ENCODE measurements at regions not wholly inside any gene's neighbourhood (a gene's known extent, or its start where the extent isn't known, plus 50 kb on each side); places are given as distances from the start of the nearest gene placed in this dataset.
A peak's percentile ranks its signal among the peaks of the same experiment; 100 is the strongest.

- H3K9me3 ChIP-seq (ENCODE audit: control insufficient read depth in 1 of 2, insufficient read depth in 1 of 2, low read depth in 1 of 2, low read length in 2 of 2): no peaks in the 10 kb centered on the region
- CTCF ChIA-PET: no interaction called here
- H2AFZ ChIP-seq (ENCODE audit: low read depth, low read length, poor library complexity, severe bottlenecking): no peak overlapping the region
- H3K79me2 ChIP-seq (ENCODE audit: insufficient read depth, low read length): no peaks in the 10 kb centered on the region
- no peaks in the 10 kb centered on the region; the same call in 1 of the 2 replicates for H3K9me2 ChIP-seq (ENCODE audit: insufficient read depth)
- no peaks in the 10 kb centered on the region for H3K27me3 ChIP-seq (ENCODE audit: insufficient read depth, low read length)
- TF ChIP-seq YY1 (IDR thresholded peaks at IDR 0.05; ENCODE audit: extremely low read depth, insufficient replicate concordance, low read depth, low read length) (no peak), RAD21 (IDR thresholded peaks at IDR 0.05; ENCODE audit: low read depth) (peak; percentile 22; the same call in 1 of the 2 replicates)
- POLR2A ChIA-PET: no interaction called here
- no peak overlapping the region for H3K9ac ChIP-seq (ENCODE audit: low read length)
- H4K20me1 ChIP-seq (ENCODE audit: insufficient read depth): no peaks in the 10 kb centered on the region
- ATAC-seq (no peak), DNase-seq (ENCODE audit: low read depth, low spot score) (no peak)
- H3K36me3 ChIP-seq (ENCODE audit: control insufficient read depth in 1 of 2, insufficient read depth in 2 of 2, low read length in 2 of 2): no peaks in the 10 kb centered on the region
- H3K4me3 ChIP-seq (replicated peaks in 1 of 2; ENCODE audit: low read depth in 1 of 2, low read length in 2 of 2): no peak overlapping the region
- intact Hi-C loops (cut with micrococcal nuclease): no loop called here
- RAD21 ChIA-PET (ENCODE audit: low non-redundant PET in 1 of 2, low total read pairs in 2 of 2, uncharacterized antibody in 2 of 2, unreplicated experiment in 2 of 2): no interaction called here
- H3K27ac ChIP-seq (ENCODE audit: low read depth, low read length): no peak overlapping the region
- no peaks in the 10 kb centered on the region for H3K4me1 ChIP-seq (ENCODE audit: control insufficient read depth in 1 of 2, insufficient read depth in 2 of 2, low read length in 2 of 2)
- H3K4me2 ChIP-seq (ENCODE audit: low read length): no peak overlapping the region
- BruUV-seq (replicated peaks): no TSS peak
Measured at GRCh38 chr1:64404202-64404601, 65.7 kb upstream of the CACHD1 start.

- DNase-seq (ENCODE audit: low read depth, low spot score) (no peak), ATAC-seq (no peak)
- H3K4me1 ChIP-seq (ENCODE audit: control insufficient read depth in 1 of 2, insufficient read depth in 2 of 2, low read length in 2 of 2): no peaks in the 10 kb centered on the region
- H3K9me2 ChIP-seq (ENCODE audit: insufficient read depth): no peaks in the 10 kb centered on the region; the same call in 1 of the 2 replicates
- no peak overlapping the region for H3K27ac ChIP-seq (ENCODE audit: low read depth, low read length)
- no peaks in the 10 kb centered on the region for H3K36me3 ChIP-seq (ENCODE audit: control insufficient read depth in 1 of 2, insufficient read depth in 2 of 2, low read length in 2 of 2)
- H3K4me2 ChIP-seq (ENCODE audit: low read length): no peak overlapping the region
- H3K4me3 ChIP-seq (replicated peaks in 1 of 2; ENCODE audit: low read depth in 1 of 2, low read length in 2 of 2): no peak overlapping the region
- intact Hi-C loops (cut with micrococcal nuclease): no loop called here
- no peaks in the 10 kb centered on the region for H4K20me1 ChIP-seq (ENCODE audit: insufficient read depth)
- RAD21 ChIA-PET (ENCODE audit: low non-redundant PET in 1 of 2, low total read pairs in 2 of 2, uncharacterized antibody in 2 of 2, unreplicated experiment in 2 of 2): no interaction called here
- no peaks in the 10 kb centered on the region for H3K79me2 ChIP-seq (ENCODE audit: insufficient read depth, low read length)
- no peaks in the 10 kb centered on the region for H3K27me3 ChIP-seq (ENCODE audit: insufficient read depth, low read length)
- H3K9ac ChIP-seq (ENCODE audit: low read length): no peak overlapping the region
- POLR2A ChIA-PET: no interaction called here
- BruUV-seq (replicated peaks): no TSS peak
- CTCF ChIA-PET: no interaction called here
- no peak overlapping the region for H2AFZ ChIP-seq (ENCODE audit: low read depth, low read length, poor library complexity, severe bottlenecking)
- H3K9me3 ChIP-seq (ENCODE audit: control insufficient read depth in 1 of 2, insufficient read depth in 1 of 2, low read depth in 1 of 2, low read length in 2 of 2): no peaks in the 10 kb centered on the region
- TF ChIP-seq MAX (IDR thresholded peaks at IDR 0.05) (no peak), TCF7L2 (IDR thresholded peaks at IDR 0.05; ENCODE audit: borderline replicate concordance, extremely low read depth, insufficient read depth, insufficient read length) (no peak), SIN3A (IDR thresholded peaks at IDR 0.05; ENCODE audit: low read depth) (no peak), JUND (IDR thresholded peaks at IDR 0.05) (no peak), ELF1 (IDR thresholded peaks at IDR 0.05; ENCODE audit: borderline replicate concordance, low read depth) (no peak), SP1 (IDR thresholded peaks at IDR 0.05; ENCODE audit: low read depth) (no peak), CTCF (IDR thresholded peaks at IDR 0.05 in 2 of 3, conservative IDR thresholded peaks at IDR 0.05 in 1 of 3; ENCODE audit: borderline replicate concordance in 1 of 3, insufficient read depth in 1 of 3, low read depth in 2 of 3, low read length in 2 of 3) (no peak), REST (IDR thresholded peaks at IDR 0.05; ENCODE audit: low read depth) (no peak), ZFX (IDR thresholded peaks at IDR 0.05) (no peak), ZBTB33 (IDR thresholded peaks at IDR 0.05; ENCODE audit: extremely low read depth, insufficient replicate concordance, low read length) (no peak), CBX3 (IDR thresholded peaks at IDR 0.05; ENCODE audit: low read depth) (no peak), ZNF274 (IDR thresholded peaks at IDR 0.05; ENCODE audit: low read depth, low read length) (no peak)
Measured at GRCh38 chr1:64405833-64406232, 64.1 kb upstream of the CACHD1 start.
